Liver (tissue), 8 donors: ENCODE measurements at regions not wholly inside any gene's neighbourhood (a gene's known extent, or its start where the extent isn't known, plus 50 kb on each side); places are given as distances from the start of the nearest gene placed in this dataset.

ENCODE experiments used
- DNase-seq: peaks from one replicate; pipeline ENCODE4 v3.0.0-alpha.2; 2017; ENCODE audit warnings: low spot score
- H3K27ac ChIP-seq, 2 donors: one replicate each; pipeline ENCODE4 v1.7.0; 2013; ENCODE audit warnings: inconsistent platforms in 2 of 2, low read length in 2 of 2, control low read depth in 1 of 2, low read depth in 1 of 2, mild to moderate bottlenecking in 1 of 2
- H3K27me3 ChIP-seq, 4 donors: one replicate each; pipeline versions ENCODE4 v1.6.1 to v1.7.0; 2013; ENCODE audit warnings: low read length in 3 of 4, inconsistent platforms in 1 of 4, mild to moderate bottlenecking in 1 of 4, moderate library complexity in 1 of 4; ENCODE audit not compliant: control insufficient read depth in 4 of 4, insufficient read depth in 4 of 4
- H3K36me3 ChIP-seq, 4 donors: one replicate each; pipeline versions ENCODE4 v1.6.1 to v1.7.0; 2013; ENCODE audit warnings: low read length in 3 of 4, mild to moderate bottlenecking in 3 of 4, low read depth in 1 of 4, moderate library complexity in 1 of 4; ENCODE audit not compliant: control insufficient read depth in 4 of 4, insufficient read depth in 3 of 4
- H3K4me1 ChIP-seq, 4 donors: one replicate each; pipeline versions ENCODE4 v1.6.1 to v1.7.0; 2013; ENCODE audit warnings: low read length in 3 of 4, mild to moderate bottlenecking in 3 of 4, moderate library complexity in 1 of 4; ENCODE audit not compliant: control insufficient read depth in 4 of 4, insufficient read depth in 4 of 4
- H3K4me3 ChIP-seq, 3 donors: one replicate each; pipeline versions ENCODE4 v1.6.1 to v1.7.0; 2013; ENCODE audit warnings: low read length in 3 of 3, control low read depth in 1 of 3, low read depth in 1 of 3, mild to moderate bottlenecking in 1 of 3
- H3K9ac ChIP-seq, 2 donors: one replicate each; pipeline ENCODE4 v1.7.0; 2013; ENCODE audit warnings: low read length in 2 of 2, mild to moderate bottlenecking in 2 of 2, moderate library complexity in 2 of 2, control low read depth in 1 of 2, low read depth in 1 of 2
- H3K9me3 ChIP-seq, 4 donors: one replicate each; pipeline versions ENCODE4 v1.6.1 to v1.7.0; 2013; ENCODE audit warnings: low read length in 3 of 4; ENCODE audit not compliant: control insufficient read depth in 4 of 4
- EGR1 ChIP-seq, 2 donors: IDR thresholded peaks; 2 replicates each; pipeline ENCODE4 v1.6.1; 2016 to 2018; ENCODE audit warnings: antibody characterized with exemption in 2 of 2, low read depth in 2 of 2
- FOXA1 ChIP-seq: IDR thresholded peaks from 2 replicates; pipeline ENCODE4 v1.6.1; 2016; ENCODE audit warnings: antibody characterized with exemption
- FOXA2 ChIP-seq: IDR thresholded peaks from 2 replicates; pipeline ENCODE4 v1.6.1; 2016; ENCODE audit warnings: antibody characterized with exemption
- GABPA ChIP-seq, 2 donors: IDR thresholded peaks in 1 of 2; conservative IDR thresholded peaks in 1 of 2; 2 replicates each; pipeline ENCODE4 v1.6.1; 2016; ENCODE audit warnings: antibody characterized with exemption in 2 of 2, mild to moderate bottlenecking in 1 of 2, moderate library complexity in 1 of 2
- HNF4A ChIP-seq, 2 donors: conservative IDR thresholded peaks; 2 replicates each; pipeline ENCODE4 v1.6.1; 2016; ENCODE audit warnings: antibody characterized with exemption in 2 of 2, mild to moderate bottlenecking in 2 of 2
- HNF4G ChIP-seq: IDR thresholded peaks from 2 replicates; pipeline ENCODE4 v1.6.1; 2016; ENCODE audit warnings: antibody characterized with exemption
- JUND ChIP-seq, 2 donors: IDR thresholded peaks; 2 replicates each; pipeline ENCODE4 v1.6.1; 2016; ENCODE audit warnings: antibody characterized with exemption in 2 of 2
- NR2F2 ChIP-seq: IDR thresholded peaks from 2 replicates; pipeline ENCODE4 v1.6.1; 2016; ENCODE audit warnings: antibody characterized with exemption
- RAD21 ChIP-seq, 2 donors: IDR thresholded peaks; 2 replicates each; pipeline ENCODE4 v1.6.1; 2016; ENCODE audit warnings: antibody characterized with exemption in 2 of 2, mild to moderate bottlenecking in 2 of 2
- RXRA ChIP-seq, 2 donors: IDR thresholded peaks; 2 replicates each; pipeline ENCODE4 v1.6.1; 2017 to 2018; ENCODE audit warnings: antibody characterized with exemption in 2 of 2, mild to moderate bottlenecking in 1 of 2
- SP1 ChIP-seq: IDR thresholded peaks from 2 replicates; pipeline ENCODE4 v1.6.1; 2018; ENCODE audit warnings: antibody characterized with exemption, mild to moderate bottlenecking
- TAF1 ChIP-seq: conservative IDR thresholded peaks from 2 replicates; pipeline ENCODE4 v1.6.1; 2016; ENCODE audit warnings: antibody characterized with exemption, mild to moderate bottlenecking
- YY1 ChIP-seq: IDR thresholded peaks from 2 replicates; pipeline ENCODE4 v1.6.1; 2016; ENCODE audit warnings: antibody characterized with exemption, mild to moderate bottlenecking
- WGBS: extraction: QIAGEN DNeasy Blood & Tissue Kit; methylation state at CpG from one replicate; pipeline ENCODE4 v1.1.7; 2013; 5-methylcytosine and 5-hydroxymethylcytosine counted together
- TF ChIP-seq, protein P1 (sequence below): IDR thresholded peaks from 2 replicates; pipeline ENCODE4 v1.6.1; 2016; ENCODE audit warnings: antibody characterized with exemption, mild to moderate bottlenecking
- TF ChIP-seq, protein P2 (sequence below): IDR thresholded peaks from 2 replicates; pipeline ENCODE4 v1.6.1; 2016; ENCODE audit warnings: antibody characterized with exemption
- TF ChIP-seq, protein P3 (sequence below): IDR thresholded peaks from 2 replicates; pipeline ENCODE4 v1.6.1; 2016; ENCODE audit warnings: antibody characterized with exemption
- TF ChIP-seq, protein P4 (sequence below): IDR thresholded peaks from 2 replicates; pipeline ENCODE4 v1.6.1; 2016; ENCODE audit warnings: antibody characterized with exemption
- TF ChIP-seq, protein P5 (sequence below): fragments of 150-350 bp; IDR thresholded peaks from 2 replicates; pipeline ENCODE4 v1.5.1; 2017; ENCODE audit warnings: improper control_type of control experiment, low read depth, low read length; ENCODE audit not compliant: missing input control
- donor health status: healthy.
- donor health status: healthy.
- donor health status: healthy.
- donor health status: healthy.
- donor health status: healthy.

DNA sequence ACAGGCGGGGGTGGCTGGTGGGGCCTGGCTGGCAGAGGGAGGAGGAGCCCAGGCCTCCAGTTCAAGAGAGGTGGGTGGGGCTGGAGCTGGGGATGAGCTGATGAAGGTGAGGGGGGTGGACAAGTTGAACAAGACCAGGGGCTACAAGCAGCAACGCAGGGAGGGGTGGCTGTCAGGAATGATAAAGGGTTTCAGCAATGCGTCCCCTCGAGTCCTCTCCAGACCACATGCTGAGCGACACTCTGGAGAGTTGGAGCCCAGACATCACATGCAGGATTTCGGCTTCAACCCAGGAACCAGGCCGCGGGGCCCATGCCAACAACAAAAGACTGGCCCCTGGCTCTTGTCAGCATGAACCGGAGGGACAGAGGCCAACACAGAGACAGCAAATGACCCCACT, 480.3 kb downstream of the BRD1 start:
- H3K27me3 ChIP-seq: peaks cover 0 to 6% (median 0%) of the 10 kb centered on the region in 4 donors
- no peak for DNase-seq
- H3K36me3 ChIP-seq: no peaks in the 10 kb centered on the region
- no peaks in the 10 kb centered on the region for H3K9me3 ChIP-seq
- TF ChIP-seq, protein P1, sequence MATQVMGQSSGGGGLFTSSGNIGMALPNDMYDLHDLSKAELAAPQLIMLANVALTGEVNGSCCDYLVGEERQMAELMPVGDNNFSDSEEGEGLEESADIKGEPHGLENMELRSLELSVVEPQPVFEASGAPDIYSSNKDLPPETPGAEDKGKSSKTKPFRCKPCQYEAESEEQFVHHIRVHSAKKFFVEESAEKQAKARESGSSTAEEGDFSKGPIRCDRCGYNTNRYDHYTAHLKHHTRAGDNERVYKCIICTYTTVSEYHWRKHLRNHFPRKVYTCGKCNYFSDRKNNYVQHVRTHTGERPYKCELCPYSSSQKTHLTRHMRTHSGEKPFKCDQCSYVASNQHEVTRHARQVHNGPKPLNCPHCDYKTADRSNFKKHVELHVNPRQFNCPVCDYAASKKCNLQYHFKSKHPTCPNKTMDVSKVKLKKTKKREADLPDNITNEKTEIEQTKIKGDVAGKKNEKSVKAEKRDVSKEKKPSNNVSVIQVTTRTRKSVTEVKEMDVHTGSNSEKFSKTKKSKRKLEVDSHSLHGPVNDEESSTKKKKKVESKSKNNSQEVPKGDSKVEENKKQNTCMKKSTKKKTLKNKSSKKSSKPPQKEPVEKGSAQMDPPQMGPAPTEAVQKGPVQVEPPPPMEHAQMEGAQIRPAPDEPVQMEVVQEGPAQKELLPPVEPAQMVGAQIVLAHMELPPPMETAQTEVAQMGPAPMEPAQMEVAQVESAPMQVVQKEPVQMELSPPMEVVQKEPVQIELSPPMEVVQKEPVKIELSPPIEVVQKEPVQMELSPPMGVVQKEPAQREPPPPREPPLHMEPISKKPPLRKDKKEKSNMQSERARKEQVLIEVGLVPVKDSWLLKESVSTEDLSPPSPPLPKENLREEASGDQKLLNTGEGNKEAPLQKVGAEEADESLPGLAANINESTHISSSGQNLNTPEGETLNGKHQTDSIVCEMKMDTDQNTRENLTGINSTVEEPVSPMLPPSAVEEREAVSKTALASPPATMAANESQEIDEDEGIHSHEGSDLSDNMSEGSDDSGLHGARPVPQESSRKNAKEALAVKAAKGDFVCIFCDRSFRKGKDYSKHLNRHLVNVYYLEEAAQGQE: no peak
- no peak for TF ChIP-seq FOXA1
- H3K9ac ChIP-seq: no peak overlapping the region
- H3K4me1 ChIP-seq: no peaks in the 10 kb centered on the region
- WGBS: 87% methylated on average over 9 of the region's 9 CpGs
- H3K27ac ChIP-seq: no peak overlapping the region
- H3K4me3 ChIP-seq: no peak overlapping the region

DNA sequence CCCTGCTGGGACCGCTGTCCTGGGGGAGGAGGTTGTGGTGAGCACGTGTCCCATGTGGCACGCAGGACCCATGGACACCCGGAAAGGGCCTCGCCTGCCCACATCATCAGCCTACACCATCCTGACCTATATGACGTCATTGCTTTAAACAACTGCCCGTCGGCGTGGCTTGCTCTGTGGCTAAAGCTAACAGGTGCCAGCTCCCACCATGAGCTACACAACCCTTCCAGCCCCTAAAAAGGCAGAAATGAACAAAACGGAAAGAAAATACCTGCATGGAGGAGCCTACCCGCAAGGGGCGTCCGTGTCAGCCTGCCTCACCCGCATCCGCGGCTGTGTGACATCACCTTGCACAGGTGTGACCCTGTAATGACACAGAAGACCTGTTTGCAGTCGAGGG, 481.8 kb downstream of the BRD1 start:
- H3K27ac ChIP-seq: no peak overlapping the region
- TF ChIP-seq, protein P2, sequence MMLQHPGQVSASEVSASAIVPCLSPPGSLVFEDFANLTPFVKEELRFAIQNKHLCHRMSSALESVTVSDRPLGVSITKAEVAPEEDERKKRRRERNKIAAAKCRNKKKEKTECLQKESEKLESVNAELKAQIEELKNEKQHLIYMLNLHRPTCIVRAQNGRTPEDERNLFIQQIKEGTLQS: no peak
- no peak for TF ChIP-seq FOXA2
- TF ChIP-seq NR2F2: no peak
- no peak for TF ChIP-seq JUND (IDR thresholded peaks at IDR 0.05)
- TF ChIP-seq EGR1 (IDR thresholded peaks at IDR 0.05; ENCODE audit: low read depth in 2 of 2): no peak
- TF ChIP-seq, protein P3, sequence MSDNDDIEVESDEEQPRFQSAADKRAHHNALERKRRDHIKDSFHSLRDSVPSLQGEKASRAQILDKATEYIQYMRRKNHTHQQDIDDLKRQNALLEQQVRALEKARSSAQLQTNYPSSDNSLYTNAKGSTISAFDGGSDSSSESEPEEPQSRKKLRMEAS: no peak
- TF ChIP-seq TAF1: no peak
- TF ChIP-seq, protein P1: no peak
- no peak for TF ChIP-seq HNF4A (conservative IDR thresholded peaks at IDR 0.05)
- no peak for TF ChIP-seq HNF4G
- TF ChIP-seq RXRA (IDR thresholded peaks at IDR 0.05): no peak
- no peak for TF ChIP-seq RAD21 (IDR thresholded peaks at IDR 0.05)
- no peak for TF ChIP-seq GABPA (IDR thresholded peaks at IDR 0.05 in 1 of 2, conservative IDR thresholded peaks at IDR 0.05 in 1 of 2)
- TF ChIP-seq SP1: no peak
- TF ChIP-seq, protein P4, sequence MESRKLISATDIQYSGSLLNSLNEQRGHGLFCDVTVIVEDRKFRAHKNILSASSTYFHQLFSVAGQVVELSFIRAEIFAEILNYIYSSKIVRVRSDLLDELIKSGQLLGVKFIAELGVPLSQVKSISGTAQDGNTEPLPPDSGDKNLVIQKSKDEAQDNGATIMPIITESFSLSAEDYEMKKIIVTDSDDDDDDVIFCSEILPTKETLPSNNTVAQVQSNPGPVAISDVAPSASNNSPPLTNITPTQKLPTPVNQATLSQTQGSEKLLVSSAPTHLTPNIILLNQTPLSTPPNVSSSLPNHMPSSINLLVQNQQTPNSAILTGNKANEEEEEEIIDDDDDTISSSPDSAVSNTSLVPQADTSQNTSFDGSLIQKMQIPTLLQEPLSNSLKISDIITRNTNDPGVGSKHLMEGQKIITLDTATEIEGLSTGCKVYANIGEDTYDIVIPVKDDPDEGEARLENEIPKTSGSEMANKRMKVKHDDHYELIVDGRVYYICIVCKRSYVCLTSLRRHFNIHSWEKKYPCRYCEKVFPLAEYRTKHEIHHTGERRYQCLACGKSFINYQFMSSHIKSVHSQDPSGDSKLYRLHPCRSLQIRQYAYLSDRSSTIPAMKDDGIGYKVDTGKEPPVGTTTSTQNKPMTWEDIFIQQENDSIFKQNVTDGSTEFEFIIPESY: no peak
- no peak for TF ChIP-seq FOXA1
- TF ChIP-seq, protein P5, sequence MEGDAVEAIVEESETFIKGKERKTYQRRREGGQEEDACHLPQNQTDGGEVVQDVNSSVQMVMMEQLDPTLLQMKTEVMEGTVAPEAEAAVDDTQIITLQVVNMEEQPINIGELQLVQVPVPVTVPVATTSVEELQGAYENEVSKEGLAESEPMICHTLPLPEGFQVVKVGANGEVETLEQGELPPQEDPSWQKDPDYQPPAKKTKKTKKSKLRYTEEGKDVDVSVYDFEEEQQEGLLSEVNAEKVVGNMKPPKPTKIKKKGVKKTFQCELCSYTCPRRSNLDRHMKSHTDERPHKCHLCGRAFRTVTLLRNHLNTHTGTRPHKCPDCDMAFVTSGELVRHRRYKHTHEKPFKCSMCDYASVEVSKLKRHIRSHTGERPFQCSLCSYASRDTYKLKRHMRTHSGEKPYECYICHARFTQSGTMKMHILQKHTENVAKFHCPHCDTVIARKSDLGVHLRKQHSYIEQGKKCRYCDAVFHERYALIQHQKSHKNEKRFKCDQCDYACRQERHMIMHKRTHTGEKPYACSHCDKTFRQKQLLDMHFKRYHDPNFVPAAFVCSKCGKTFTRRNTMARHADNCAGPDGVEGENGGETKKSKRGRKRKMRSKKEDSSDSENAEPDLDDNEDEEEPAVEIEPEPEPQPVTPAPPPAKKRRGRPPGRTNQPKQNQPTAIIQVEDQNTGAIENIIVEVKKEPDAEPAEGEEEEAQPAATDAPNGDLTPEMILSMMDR: no peak
- TF ChIP-seq YY1: no peak
- WGBS: 81% methylated on average over 17 of the region's 17 CpGs
- no peak overlapping the region for H3K4me3 ChIP-seq
- no peaks in the 10 kb centered on the region for H3K36me3 ChIP-seq
- no peaks in the 10 kb centered on the region for H3K4me1 ChIP-seq
- no peak overlapping the region for H3K9ac ChIP-seq
- no peak for DNase-seq
- peaks cover 0 to 6% (median 0%) of the 10 kb centered on the region in 4 donors for H3K27me3 ChIP-seq
- no peaks in the 10 kb centered on the region for H3K9me3 ChIP-seq
